ENCODE measurements at regions not wholly inside any gene's neighbourhood (a gene's known extent, or its start where the extent isn't known, plus 50 kb on each side); places are given as distances from the start of the nearest gene placed in this dataset.

GRCh38 chr15:53307952-53308624 lies 451.4 kb downstream of the WDR72 start:
- Histone ChIP-seq H3K36me3 (no peaks in the 10 kb centered on the region), H3K4me1 (no peaks in the 10 kb centered on the region), H3K9me3 (no peaks in the 10 kb centered on the region), H3K27ac (no peak overlapping the region), H3K4me3 (no peak overlapping the region), H3K27me3 (no peaks in the 10 kb centered on the region)
- no peak for DNase-seq
- intact Hi-C loops (cut with DNase I; ENCODE audit: low total_unique reads), result no loop called here
- TF ChIP-seq CTCF (IDR thresholded peaks at IDR 0.05) (no peak), POLR2A (IDR thresholded peaks at IDR 0.05) (no peak)

GRCh38 chr15:53305554-53305953 lies 453.9 kb downstream of the WDR72 start:
- intact Hi-C loops (cut with DNase I; ENCODE audit: low total_unique reads), result no loop called here
- H3K4me1 ChIP-seq, result no peaks in the 10 kb centered on the region
- no peak for DNase-seq
- no peak overlapping the region for H3K27ac ChIP-seq
- no peak overlapping the region for H3K4me3 ChIP-seq
- no peaks in the 10 kb centered on the region for H3K27me3 ChIP-seq
- H3K9me3 ChIP-seq, result no peaks in the 10 kb centered on the region
- H3K36me3 ChIP-seq, result no peaks in the 10 kb centered on the region
- TF ChIP-seq CTCF (IDR thresholded peaks at IDR 0.05) (no peak), POLR2A (IDR thresholded peaks at IDR 0.05) (no peak)

GRCh38 chr15:53305101-53305500 lies 454.4 kb downstream of the WDR72 start:
- Histone ChIP-seq H3K9me3 (no peaks in the 10 kb centered on the region), H3K4me3 (no peak overlapping the region), H3K4me1 (no peaks in the 10 kb centered on the region), H3K36me3 (no peaks in the 10 kb centered on the region), H3K27me3 (no peaks in the 10 kb centered on the region), H3K27ac (no peak overlapping the region)
- intact Hi-C loops (cut with DNase I; ENCODE audit: low total_unique reads), result no loop called here
- TF ChIP-seq POLR2A (IDR thresholded peaks at IDR 0.05) (no peak), CTCF (IDR thresholded peaks at IDR 0.05) (no peak)
- no peak for DNase-seq

DNA sequence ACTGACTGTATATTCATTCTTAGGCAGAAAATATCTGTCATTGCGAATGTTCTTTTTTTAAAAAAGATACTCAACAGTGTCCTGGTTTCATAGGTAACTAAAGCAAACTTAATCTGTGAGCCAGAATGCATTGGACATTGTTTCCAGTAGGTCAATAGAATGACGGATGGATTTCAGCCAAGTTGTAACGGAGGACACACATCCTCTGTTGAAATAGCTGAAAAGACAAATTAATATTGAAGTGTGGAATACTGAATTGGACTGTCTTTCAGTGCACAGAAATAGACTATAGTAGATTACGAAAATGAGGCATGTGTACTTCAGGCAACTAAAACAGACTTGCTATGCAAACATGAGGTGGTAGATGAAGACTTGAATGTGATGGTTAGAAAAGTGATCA lies 461.6 kb downstream of the WDR72 start:
- H3K4me3 ChIP-seq, result no peak overlapping the region
- DNase-seq, result no peak
- no peaks in the 10 kb centered on the region for H3K27me3 ChIP-seq
- no peaks in the 10 kb centered on the region for H3K36me3 ChIP-seq
- intact Hi-C loops (cut with DNase I; ENCODE audit: low total_unique reads), result no loop called here
- H3K4me1 ChIP-seq, result no peaks in the 10 kb centered on the region
- no peak overlapping the region for H3K27ac ChIP-seq
- H3K9me3 ChIP-seq, result no peaks in the 10 kb centered on the region
- no peak for TF ChIP-seq POLR2A (IDR thresholded peaks at IDR 0.05)
- no peak for TF ChIP-seq CTCF (IDR thresholded peaks at IDR 0.05)

DNA sequence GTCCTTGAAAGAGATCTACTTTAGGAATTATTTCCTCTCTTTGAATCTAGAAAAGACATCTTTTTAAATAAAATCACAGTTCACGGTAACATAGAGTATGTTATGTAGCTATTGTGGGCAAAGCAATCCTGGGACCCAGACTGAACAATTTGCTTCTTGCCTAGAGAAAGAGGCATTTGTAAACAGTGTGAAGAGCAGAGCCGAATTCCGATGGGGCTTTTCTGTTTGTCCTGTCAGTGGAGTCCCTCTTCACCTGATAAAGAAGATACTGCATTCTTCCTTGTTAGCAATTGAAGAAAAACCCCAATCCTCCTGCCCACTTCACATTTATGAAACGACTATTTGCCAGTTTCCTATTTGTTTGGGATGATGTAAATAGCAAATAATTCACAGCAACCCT lies 462.9 kb downstream of the WDR72 start:
- Histone ChIP-seq H3K4me1 (no peaks in the 10 kb centered on the region), H3K27ac (no peak overlapping the region), H3K36me3 (no peaks in the 10 kb centered on the region), H3K27me3 (no peaks in the 10 kb centered on the region), H3K4me3 (no peak overlapping the region), H3K9me3 (no peaks in the 10 kb centered on the region)
- TF ChIP-seq POLR2A (IDR thresholded peaks at IDR 0.05) (no peak), CTCF (IDR thresholded peaks at IDR 0.05) (no peak)
- intact Hi-C loops (cut with DNase I; ENCODE audit: low total_unique reads), result no loop called here
- no peak for DNase-seq

Measured in uterus (tissue), 3 donors.